ENCODE measurements at regions not wholly inside any gene's neighbourhood (a gene's known extent, or its start where the extent isn't known, plus 50 kb on each side); places are given as distances from the start of the nearest gene placed in this dataset.

DNA sequence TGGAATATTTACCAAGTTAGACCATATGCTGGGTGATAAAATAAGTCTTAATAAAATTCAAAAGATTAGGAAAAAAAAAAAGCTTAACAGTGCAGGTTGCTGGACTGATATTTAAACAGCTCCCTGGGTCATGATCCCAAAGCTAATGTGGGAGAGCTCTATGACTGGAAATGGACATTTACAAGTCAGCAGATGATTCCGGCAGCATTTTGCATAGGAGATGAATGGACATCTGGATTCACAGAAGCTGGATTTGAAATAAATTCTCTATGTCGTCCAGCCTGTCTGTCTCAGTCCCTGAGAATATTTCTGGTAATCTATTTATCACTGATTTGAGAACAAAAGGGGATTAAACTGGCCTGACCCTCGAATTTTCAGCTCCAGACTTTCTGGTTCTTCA is 52.3 kb upstream of the KLHL25 start:
- no peak for DNase-seq

- no peak for DNase-seq
These were observed 55.2 kb upstream of the KLHL25 start for GRCh38 chr15:85849946-85850345.

DNA sequence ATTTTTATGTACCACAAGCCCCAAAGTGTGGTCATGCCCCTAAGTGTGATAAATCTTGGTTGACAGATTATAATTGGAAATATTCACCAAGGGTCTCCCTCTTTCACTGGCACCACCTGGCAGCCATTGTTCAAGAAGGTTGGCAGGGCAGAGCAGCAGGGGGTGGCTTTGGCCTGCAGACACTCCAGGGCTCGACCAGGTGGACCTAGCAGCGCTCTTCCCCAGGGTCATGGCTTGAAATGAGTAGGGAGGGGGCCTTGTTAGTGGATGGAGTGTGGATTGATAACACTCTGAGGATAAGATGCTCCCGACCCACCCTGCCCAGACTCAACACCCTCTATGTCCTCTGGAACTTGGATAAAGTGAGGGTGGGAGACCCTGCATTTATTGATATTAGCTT is 58.2 kb upstream of the KLHL25 start:
- DNase-seq: no peak

GRCh38 chr15:85854345-85855097 is 59.8 kb upstream of the KLHL25 start:
- peak; percentile 5 for DNase-seq

DNA sequence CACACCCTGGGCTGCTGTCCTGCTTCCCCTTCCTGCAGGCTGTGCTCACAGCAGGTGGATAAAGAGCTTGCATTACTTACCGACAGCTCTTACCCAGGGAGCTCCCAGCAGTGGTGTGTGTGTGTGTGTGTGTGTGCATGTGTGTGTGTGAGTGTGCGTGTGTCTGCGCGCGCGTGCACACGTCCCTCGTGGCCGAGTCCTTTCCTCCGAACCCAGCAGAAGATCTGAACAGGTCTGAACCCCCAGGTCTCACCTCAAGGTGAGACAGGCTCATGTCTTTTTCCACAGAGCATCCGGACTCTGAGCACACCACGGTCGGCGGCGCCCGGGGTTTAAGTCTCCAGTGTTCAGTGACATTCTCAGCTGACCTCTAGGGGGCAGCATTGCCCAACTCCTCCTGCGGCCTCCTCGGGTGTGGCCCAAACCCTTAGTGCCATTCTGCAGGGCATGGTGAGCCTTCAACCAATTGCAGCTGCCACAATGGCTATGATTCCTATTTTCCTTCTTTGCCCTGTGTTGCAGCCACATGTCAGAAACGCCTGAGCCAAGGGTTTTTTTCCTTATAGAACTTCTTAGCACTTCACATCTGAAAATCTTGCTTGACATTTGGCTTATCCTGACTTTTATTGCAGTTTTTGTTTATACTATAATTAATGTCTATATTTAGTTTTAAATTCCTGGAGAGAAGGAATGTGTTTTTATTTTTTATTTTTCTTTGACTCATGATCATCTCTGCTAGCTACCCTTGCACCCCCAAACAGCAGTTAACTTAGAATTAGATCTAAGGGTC is 64.1 kb upstream of the KLHL25 start:
- peak; percentile 7 for DNase-seq

- no peak for DNase-seq
These were observed 64.9 kb upstream of the KLHL25 start for GRCh38 chr15:85859671-85860070.

DNA sequence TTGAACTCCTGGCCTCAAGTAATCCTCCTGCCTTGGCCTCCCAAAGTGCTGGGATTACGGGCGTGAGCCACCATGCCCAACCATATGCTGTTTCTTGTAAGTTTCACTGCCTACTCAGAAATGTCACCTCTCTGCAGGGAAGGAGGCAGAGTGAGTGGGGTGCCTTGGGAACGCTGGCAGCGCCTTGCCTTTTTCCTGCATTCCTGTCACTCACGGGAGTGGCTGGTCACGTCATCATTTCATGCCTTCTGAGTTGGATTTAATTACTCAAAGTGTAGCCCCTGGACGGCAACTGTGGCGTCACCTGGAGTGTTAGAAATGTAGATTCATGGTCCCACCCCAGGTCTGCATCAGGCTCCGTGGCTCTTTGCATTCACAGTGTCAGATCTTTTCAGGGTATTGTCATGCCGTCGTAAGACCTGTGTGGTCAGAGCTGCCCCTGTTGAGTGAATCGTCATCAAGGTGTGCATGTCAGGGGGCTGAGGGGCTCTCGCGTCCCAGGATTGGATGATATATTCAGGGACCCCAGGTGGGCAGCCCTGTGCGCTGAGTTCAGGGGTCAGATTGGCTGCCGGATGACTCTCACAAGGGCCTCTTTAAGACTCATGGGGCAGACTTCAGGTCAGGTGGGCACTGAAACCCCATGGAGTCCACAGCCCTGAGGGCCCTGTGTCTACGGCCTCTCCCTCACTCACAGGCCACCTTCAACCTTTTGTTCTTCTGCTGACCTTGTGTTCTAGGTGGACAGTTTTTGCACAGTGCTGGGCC is 65.9 kb upstream of the KLHL25 start:
- DNase-seq: no peak

DNA sequence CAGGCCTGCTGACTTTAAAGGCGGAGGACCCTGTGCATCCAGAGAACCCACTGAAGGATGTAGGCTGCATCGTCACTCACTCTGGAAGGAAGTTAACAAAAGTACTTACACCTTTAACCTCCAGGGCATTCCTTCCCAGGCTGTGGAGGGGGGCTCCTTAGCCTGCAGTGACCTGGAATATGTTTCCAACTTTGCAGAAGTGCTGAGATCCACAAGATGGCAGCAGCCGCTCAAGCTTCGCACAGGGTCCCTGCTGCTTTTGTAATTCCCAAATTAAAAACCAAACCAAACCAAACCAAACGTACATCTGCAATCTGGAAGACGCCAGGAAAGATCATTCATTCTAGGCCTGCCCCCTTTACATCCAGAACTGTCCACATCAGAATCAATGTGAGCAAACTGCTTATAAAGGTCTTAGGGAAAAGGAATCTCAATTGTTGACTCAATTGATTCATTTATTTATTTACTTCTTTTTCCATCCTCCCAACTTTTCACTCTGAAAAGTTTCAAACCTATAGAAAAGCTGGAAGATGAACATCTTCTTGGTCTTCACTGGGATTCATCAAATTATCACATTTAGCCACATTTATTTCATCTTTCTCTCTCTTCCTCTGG is 70.5 kb upstream of the KLHL25 start:
- no peak for DNase-seq

DNA sequence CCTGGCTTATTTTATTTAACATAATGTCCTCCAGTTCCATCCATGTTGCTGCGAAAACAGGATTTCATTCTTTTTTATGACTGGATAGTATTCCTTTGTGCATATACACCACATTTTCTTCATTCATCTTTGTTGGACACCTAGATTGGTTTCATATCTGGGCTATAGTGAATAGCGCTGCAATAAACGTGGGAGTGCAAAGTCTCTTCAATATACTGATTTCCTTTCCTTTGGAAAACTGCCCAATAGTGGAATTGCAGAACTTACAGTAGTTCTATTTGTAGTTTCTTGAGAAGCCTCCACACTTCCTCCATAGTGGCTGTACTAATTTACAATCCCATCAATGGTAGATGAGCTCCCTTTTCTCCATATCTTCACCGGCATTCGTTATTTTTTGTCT is 72.5 kb upstream of the KLHL25 start:
- DNase-seq: no peak

GRCh38 chr15:85869124-85869523 is 74.4 kb upstream of the KLHL25 start:
- no peak for DNase-seq

DNA sequence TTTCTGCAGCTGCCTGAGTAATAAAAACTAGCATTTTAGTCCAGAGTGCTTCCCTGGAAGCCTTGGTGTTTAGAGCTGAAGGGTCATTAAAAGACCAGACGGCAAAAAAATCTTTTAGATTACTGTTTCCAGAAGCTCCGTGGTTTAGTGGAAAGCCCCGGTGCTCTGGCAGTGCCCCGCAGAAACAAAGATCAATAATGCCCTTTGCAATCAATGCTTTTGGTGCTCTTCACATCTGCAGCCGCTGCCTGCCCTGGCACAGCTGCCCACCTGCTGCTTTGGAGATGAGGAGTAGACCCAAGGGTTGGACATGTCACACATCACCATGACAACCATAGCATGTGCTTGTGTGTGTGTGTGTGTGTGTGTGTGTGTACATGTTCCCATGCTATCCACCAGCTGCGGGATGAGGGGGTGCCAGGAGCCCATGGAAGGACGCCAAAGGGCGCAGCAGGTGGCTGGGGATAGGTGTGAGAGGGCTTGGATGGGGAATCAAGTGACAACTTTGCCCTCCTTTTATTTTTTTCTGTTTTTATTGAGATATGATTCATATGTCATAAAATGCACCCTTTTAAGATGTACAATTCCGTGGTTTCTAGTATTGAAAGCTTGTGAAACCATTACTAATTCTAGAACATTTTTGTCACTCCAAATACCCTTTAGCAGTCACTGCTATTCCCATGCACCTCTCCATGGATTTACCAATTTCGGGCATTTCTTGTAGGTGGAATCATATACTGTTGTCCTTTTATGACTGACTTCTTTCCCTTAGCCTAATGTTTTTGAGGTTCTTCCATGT is 75.7 kb upstream of the KLHL25 start:
- DNase-seq: no peak

DNA sequence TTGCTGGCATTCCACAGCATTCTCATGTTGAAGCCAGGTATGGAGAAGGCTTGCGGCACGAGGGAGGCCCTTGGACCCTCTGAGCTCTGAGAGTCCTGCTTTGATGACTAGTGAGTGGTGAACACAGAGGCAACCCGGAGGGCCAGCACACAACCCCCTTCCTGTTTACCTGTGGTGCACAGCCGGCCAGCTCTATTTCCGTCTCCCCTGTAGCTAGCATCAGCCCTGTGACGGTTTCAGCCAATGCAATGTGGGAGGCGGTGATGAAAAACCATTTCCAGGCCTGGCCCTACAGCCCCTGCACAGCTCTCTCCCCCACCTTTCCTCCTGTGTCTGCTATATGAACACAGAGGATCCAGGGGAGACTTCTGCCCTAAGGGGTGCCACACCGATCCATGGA is 76.8 kb upstream of the KLHL25 start:
- DNase-seq: no peak

- DNase-seq: no peak
These were observed 77.4 kb upstream of the KLHL25 start for GRCh38 chr15:85872125-85872524.

- DNase-seq: no peak
These were observed 79.5 kb upstream of the KLHL25 start for GRCh38 chr15:85874236-85874635.

GRCh38 chr15:85875756-85876155 is 81.0 kb upstream of the KLHL25 start:
- DNase-seq: no peak

- no peak for DNase-seq
These were observed 84.1 kb upstream of the KLHL25 start for GRCh38 chr15:85878828-85879225.

GRCh38 chr15:85879334-85880163 is 84.8 kb upstream of the KLHL25 start:
- no peak for DNase-seq

GRCh38 chr15:85880501-85881190 is 85.9 kb upstream of the KLHL25 start:
- DNase-seq: no peak

- no peak for DNase-seq
These were observed 91.6 kb upstream of the KLHL25 start for GRCh38 chr15:85886309-85886811.

DNA sequence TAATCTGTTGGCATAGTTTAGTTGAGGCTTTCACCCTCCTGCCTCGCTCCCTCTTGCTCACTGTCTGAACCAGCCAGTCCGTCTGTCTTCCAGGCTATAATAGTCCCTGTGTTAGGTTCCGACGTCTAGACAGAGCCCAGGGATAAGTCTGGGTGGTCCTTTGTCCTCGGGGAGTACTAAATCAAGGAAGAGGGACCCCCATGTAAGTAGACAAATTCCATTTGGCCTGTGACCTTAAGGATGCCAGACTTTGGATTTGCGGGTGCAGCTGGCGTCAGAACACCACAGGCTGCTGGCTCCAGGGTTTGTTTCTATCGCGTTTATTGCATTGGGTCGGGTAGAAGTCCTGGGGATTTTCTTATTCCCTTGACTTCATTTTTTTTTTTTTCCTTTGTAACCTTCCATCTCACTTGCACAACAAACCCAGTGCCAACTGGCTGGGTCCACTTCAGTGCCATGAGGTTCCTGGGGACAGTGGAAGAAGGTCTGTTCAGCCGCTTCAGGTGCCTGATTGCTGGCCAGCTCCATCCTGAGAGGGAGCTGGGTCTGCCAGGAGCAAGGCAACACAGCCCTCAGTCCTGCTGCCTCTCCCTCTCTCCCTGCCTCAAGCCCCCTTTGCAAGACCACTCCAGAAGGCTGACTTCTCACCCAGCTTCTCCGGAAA is 95.4 kb upstream of the KLHL25 start:
- no peak for DNase-seq

All from NCI-H2107 (cell line).